Ishikawa (cell line): ENCODE measurements at regions not wholly inside any gene's neighbourhood (a gene's known extent, or its start where the extent isn't known, plus 50 kb on each side); places are given as distances from the start of the nearest gene placed in this dataset.

Source experiments
- CEBPB ChIP-seq: IDR thresholded peaks from 2 replicates; pipeline ENCODE4 v1.6.1; 2012
- CREB1 ChIP-seq: IDR thresholded peaks from 2 replicates; pipeline ENCODE4 v1.6.1; 2012; ENCODE audit warnings: low read depth
- EGR1 ChIP-seq: IDR thresholded peaks from 2 replicates; pipeline ENCODE4 v1.6.1; 2012
- EP300 ChIP-seq: IDR thresholded peaks from 2 replicates; pipeline ENCODE4 v1.6.1; 2012; ENCODE audit warnings: borderline replicate concordance
- FOXM1 ChIP-seq: IDR thresholded peaks from 2 replicates; pipeline ENCODE4 v1.6.1; 2012; ENCODE audit warnings: low read depth, borderline replicate concordance
- NFIC ChIP-seq: IDR thresholded peaks from 2 replicates; pipeline ENCODE4 v1.6.1; 2012
- RAD21 ChIP-seq: IDR thresholded peaks from 2 replicates; pipeline ENCODE4 v1.6.1; 2012; ENCODE audit warnings: low read depth
- TAF1 ChIP-seq: IDR thresholded peaks from 2 replicates; pipeline ENCODE4 v1.6.1; 2012; ENCODE audit warnings: low read depth, mild to moderate bottlenecking
- TCF12 ChIP-seq: IDR thresholded peaks from 2 replicates; pipeline ENCODE4 v1.6.1; 2012; ENCODE audit warnings: low read depth
- TEAD4 ChIP-seq: IDR thresholded peaks from 2 replicates; pipeline ENCODE4 v1.6.1; 2012
- YY1 ChIP-seq: IDR thresholded peaks from 2 replicates; pipeline ENCODE4 v1.6.1; 2012; ENCODE audit warnings: low read depth
- ZBTB7A ChIP-seq: IDR thresholded peaks from 2 replicates; pipeline ENCODE4 v1.6.1; 2012; ENCODE audit warnings: low read depth
- TF ChIP-seq, protein P1 (sequence below): IDR thresholded peaks from 2 replicates; pipeline ENCODE4 v1.6.1; 2012
- TF ChIP-seq, protein P2 (sequence below): IDR thresholded peaks from 2 replicates; pipeline ENCODE4 v1.6.1; 2012
- TF ChIP-seq, protein P3 (sequence below): IDR thresholded peaks from 2 replicates; pipeline ENCODE4 v1.6.1; 2012; ENCODE audit warnings: low read depth, mild to moderate bottlenecking

GRCh38 chr20:61045876-61046585, 206.0 kb upstream of the CDH4 start:
- TF ChIP-seq YY1, result no peak
- TF ChIP-seq CEBPB, result no peak
- TF ChIP-seq FOXM1, result no peak
- TF ChIP-seq ZBTB7A, result no peak
- TF ChIP-seq TEAD4, result no peak
- no peak for TF ChIP-seq CREB1
- TF ChIP-seq TCF12, result no peak
- TF ChIP-seq, protein P1, sequence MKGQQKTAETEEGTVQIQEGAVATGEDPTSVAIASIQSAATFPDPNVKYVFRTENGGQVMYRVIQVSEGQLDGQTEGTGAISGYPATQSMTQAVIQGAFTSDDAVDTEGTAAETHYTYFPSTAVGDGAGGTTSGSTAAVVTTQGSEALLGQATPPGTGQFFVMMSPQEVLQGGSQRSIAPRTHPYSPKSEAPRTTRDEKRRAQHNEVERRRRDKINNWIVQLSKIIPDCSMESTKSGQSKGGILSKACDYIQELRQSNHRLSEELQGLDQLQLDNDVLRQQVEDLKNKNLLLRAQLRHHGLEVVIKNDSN, result no peak
- no peak for TF ChIP-seq EP300
- TF ChIP-seq RAD21, result no peak
- TF ChIP-seq, protein P2, sequence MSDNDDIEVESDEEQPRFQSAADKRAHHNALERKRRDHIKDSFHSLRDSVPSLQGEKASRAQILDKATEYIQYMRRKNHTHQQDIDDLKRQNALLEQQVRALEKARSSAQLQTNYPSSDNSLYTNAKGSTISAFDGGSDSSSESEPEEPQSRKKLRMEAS, result no peak

GRCh38 chr20:61046721-61047351, 205.2 kb upstream of the CDH4 start:
- TF ChIP-seq YY1, result no peak
- TF ChIP-seq, protein P2, result no peak
- TF ChIP-seq NFIC, result no peak
- TF ChIP-seq TEAD4, result no peak
- TF ChIP-seq CREB1, result no peak
- TF ChIP-seq, protein P3, sequence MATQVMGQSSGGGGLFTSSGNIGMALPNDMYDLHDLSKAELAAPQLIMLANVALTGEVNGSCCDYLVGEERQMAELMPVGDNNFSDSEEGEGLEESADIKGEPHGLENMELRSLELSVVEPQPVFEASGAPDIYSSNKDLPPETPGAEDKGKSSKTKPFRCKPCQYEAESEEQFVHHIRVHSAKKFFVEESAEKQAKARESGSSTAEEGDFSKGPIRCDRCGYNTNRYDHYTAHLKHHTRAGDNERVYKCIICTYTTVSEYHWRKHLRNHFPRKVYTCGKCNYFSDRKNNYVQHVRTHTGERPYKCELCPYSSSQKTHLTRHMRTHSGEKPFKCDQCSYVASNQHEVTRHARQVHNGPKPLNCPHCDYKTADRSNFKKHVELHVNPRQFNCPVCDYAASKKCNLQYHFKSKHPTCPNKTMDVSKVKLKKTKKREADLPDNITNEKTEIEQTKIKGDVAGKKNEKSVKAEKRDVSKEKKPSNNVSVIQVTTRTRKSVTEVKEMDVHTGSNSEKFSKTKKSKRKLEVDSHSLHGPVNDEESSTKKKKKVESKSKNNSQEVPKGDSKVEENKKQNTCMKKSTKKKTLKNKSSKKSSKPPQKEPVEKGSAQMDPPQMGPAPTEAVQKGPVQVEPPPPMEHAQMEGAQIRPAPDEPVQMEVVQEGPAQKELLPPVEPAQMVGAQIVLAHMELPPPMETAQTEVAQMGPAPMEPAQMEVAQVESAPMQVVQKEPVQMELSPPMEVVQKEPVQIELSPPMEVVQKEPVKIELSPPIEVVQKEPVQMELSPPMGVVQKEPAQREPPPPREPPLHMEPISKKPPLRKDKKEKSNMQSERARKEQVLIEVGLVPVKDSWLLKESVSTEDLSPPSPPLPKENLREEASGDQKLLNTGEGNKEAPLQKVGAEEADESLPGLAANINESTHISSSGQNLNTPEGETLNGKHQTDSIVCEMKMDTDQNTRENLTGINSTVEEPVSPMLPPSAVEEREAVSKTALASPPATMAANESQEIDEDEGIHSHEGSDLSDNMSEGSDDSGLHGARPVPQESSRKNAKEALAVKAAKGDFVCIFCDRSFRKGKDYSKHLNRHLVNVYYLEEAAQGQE, result no peak

GRCh38 chr20:61047515-61047914, 204.5 kb upstream of the CDH4 start:
- TF ChIP-seq TEAD4, result no peak
- TF ChIP-seq EP300, result no peak
- no peak for TF ChIP-seq CREB1

DNA sequence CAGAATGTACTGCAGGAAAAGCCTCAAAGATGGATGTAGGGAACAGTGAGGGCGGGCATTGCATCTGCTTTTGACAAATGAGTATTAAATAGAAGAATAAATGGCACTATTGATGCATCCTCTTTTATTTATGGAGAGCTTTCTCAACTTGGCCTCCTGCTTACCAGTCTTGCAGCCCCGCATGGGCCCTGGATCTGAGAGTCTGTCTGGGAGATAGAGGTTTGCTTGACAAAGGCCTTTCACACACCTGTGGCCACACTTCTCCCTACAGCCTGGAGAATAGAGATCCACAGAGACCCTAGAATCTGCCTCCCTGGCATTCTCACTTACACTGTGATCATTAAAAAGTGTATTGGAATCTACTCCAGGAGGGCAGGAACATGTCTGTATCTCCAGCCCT, 203.8 kb upstream of the CDH4 start:
- TF ChIP-seq FOXM1 (no peak), CEBPB (no peak), CREB1 (no peak)
- TF ChIP-seq, protein P2, result no peak

GRCh38 chr20:61049684-61050083, 202.4 kb upstream of the CDH4 start:
- TF ChIP-seq FOXM1 (no peak), TAF1 (no peak), CEBPB (no peak), EP300 (no peak), YY1 (no peak), NFIC (no peak), TEAD4 (no peak), TCF12 (no peak), CREB1 (no peak), ZBTB7A (no peak), RAD21 (no peak)
- TF ChIP-seq, protein P1, result no peak
- TF ChIP-seq, protein P2, result no peak

DNA sequence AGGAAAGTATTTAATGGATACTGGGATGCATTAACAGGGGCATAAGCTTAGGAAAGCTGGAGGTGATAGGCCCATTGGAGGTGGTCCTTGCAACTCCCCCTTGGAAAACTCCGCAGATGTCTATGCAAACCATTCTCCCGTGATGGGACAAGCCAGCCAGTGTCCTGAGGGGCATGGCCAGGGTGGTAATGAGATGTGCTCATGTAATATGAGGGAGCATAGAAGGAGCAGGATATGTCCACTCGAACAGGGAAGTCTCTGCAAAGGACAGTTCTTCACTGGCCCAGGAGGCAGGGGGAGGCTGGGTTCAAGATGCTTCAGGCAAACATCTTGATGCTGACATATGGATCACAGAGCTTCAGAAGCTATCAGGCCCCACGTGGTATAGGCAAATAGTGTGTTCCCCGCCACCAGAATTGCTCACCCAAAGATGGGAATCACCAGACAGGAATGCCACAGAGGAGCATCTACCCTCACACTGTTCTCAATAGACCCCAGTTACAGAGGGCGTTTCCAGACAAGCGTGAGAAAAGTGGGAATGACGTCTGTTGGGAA, 201.6 kb upstream of the CDH4 start:
- TF ChIP-seq TEAD4 (no peak), CREB1 (no peak), EGR1 (no peak)
- TF ChIP-seq, protein P2, result no peak
- TF ChIP-seq, protein P1, result no peak
